ENCODE measurements at regions not wholly inside any gene's neighbourhood (a gene's known extent, or its start where the extent isn't known, plus 50 kb on each side); places are given as distances from the start of the nearest gene placed in this dataset.

- no peak for TF ChIP-seq USF1 (IDR thresholded peaks at IDR 0.05; ENCODE audit: borderline replicate concordance, extremely low read length, insufficient read depth, low read depth, low read length)
These were observed 149.4 kb upstream of the PJA1 start (continued) for GRCh38 chrX:69314436-69315348.

GRCh38 chrX:69313617-69314290 lies 148.5 kb upstream of the PJA1 start:
- Histone ChIP-seq H3K4me1 (ENCODE audit: control insufficient read depth, insufficient read depth, low read length) (no peaks in the 10 kb centered on the region), H3K27me3 (replicated peaks in 1 of 2; ENCODE audit: control insufficient read depth in 2 of 2, insufficient read depth in 2 of 2, low read length in 1 of 2) (no peaks in the 10 kb centered on the region), H3K9me3 (replicated peaks; ENCODE audit: control insufficient read depth, insufficient read depth, low read length) (no peaks in the 10 kb centered on the region), H3K36me3 (ENCODE audit: control insufficient read depth in 2 of 2, insufficient read depth in 2 of 2, low read length in 1 of 2) (no peaks in the 10 kb centered on the region), H3K79me2 (ENCODE audit: control insufficient read depth, insufficient read depth, low read length) (no peaks in the 10 kb centered on the region), H2AFZ (ENCODE audit: control insufficient read depth, low read depth, low read length) (no peak overlapping the region), H4K20me1 (ENCODE audit: control insufficient read depth, insufficient read depth) (no peaks in the 10 kb centered on the region), H3K27ac (ENCODE audit: control insufficient read depth, insufficient read depth) (no peak overlapping the region), H3K4me2 (ENCODE audit: control insufficient read depth, insufficient read depth) (no peak overlapping the region), H3K9ac (ENCODE audit: control insufficient read depth, insufficient read depth, low read length) (no peak overlapping the region), H3K4me3 (no peak overlapping the region)
- in situ Hi-C loops (cut with MboI), result no loop called here
- no peak for ATAC-seq
- RAD21 ChIA-PET (ENCODE audit: unreplicated experiment), result no interaction called here
- intact Hi-C loops (cut with micrococcal nuclease; ENCODE audit: unreplicated experiment), result no loop called here
- SMC1A ChIA-PET (ENCODE audit: uncharacterized antibody, unreplicated experiment), result no interaction called here
- POLR2A ChIA-PET, result no interaction called here
- TF ChIP-seq POU2F2 (IDR thresholded peaks at IDR 0.05; ENCODE audit: borderline replicate concordance, low read depth, low read length), result no peak
- no peak for TF ChIP-seq KDM1A (IDR thresholded peaks at IDR 0.05; ENCODE audit: borderline replicate concordance)
- no peak for TF ChIP-seq CHD1 (IDR thresholded peaks at IDR 0.05; ENCODE audit: low read depth, low read length)
- no peak for TF ChIP-seq NRF1 (conservative IDR thresholded peaks at IDR 0.05; ENCODE audit: low read depth, low read length)
- TF ChIP-seq BRCA1 (IDR thresholded peaks at IDR 0.05; ENCODE audit: low read depth, low read length), result no peak
- no peak for TF ChIP-seq IKZF2 (IDR thresholded peaks at IDR 0.05)
- FAIRE-seq, result no peak
- no peak for DNase-seq (ENCODE audit: low read depth, low spot score)
- CTCF ChIA-PET, result no interaction called here
- WGBS (ENCODE audit: insufficient coverage, insufficient replicate concordance, low lambda C conversion rate, missing lambda C conversion rate), result 0% methylated on average over 2 of the region's 6 CpGs
- no TSS peak for BruUV-seq (replicated peaks)
